GM19395 (cell line): ENCODE measurements at regions not wholly inside any gene's neighbourhood (a gene's known extent, or its start where the extent isn't known, plus 50 kb on each side); places are given as distances from the start of the nearest gene placed in this dataset.
A peak's percentile ranks its signal among the peaks of the same experiment; 100 is the strongest.

Experiments used
- ATAC-seq: cut with Tn5 transposase; IDR thresholded peaks from one replicate; pipeline ENCODE4 v1.9.1; 2021; ENCODE audit warnings: mild to moderate bottlenecking, moderate library complexity; ENCODE audit not compliant: unreplicated experiment

GRCh38 chr6:43985329-43985728, 141.9 kb downstream of the MRPL14 start:
- no peak for ATAC-seq

GRCh38 chr6:43984442-43985321, 142.6 kb downstream of the MRPL14 start:
- no peak for ATAC-seq

GRCh38 chr6:43983632-43984031, 143.6 kb downstream of the MRPL14 start:
- no peak for ATAC-seq

- ATAC-seq = no peak
These were observed 144.1 kb downstream of the MRPL14 start for GRCh38 chr6:43983191-43983590.

- ATAC-seq = no peak
These were observed 145.1 kb downstream of the MRPL14 start for GRCh38 chr6:43982084-43982625.

- no peak for ATAC-seq
These were observed 145.8 kb downstream of the MRPL14 start for GRCh38 chr6:43981363-43981990.

- ATAC-seq = no peak
These were observed 147.1 kb downstream of the MRPL14 start for GRCh38 chr6:43980004-43980795.

- no peak for ATAC-seq
These were observed 147.7 kb downstream of the MRPL14 start for GRCh38 chr6:43979525-43979924.

GRCh38 chr6:43978473-43979346, 148.5 kb downstream of the MRPL14 start:
- no peak for ATAC-seq

GRCh38 chr6:43977404-43978111, 149.7 kb downstream of the MRPL14 start:
- ATAC-seq = peak; percentile 75

- no peak for ATAC-seq
These were observed 150.4 kb downstream of the MRPL14 start for GRCh38 chr6:43976706-43977403.

GRCh38 chr6:43974643-43975230, 152.5 kb downstream of the MRPL14 start:
- ATAC-seq = no peak

- no peak for ATAC-seq
These were observed 153.9 kb downstream of the MRPL14 start for GRCh38 chr6:43973357-43973756.

GRCh38 chr6:43972913-43973300, 154.3 kb downstream of the MRPL14 start:
- no peak for ATAC-seq

- ATAC-seq = no peak
These were observed 154.9 kb downstream of the MRPL14 start for GRCh38 chr6:43972179-43972912.

GRCh38 chr6:43971776-43972126, 155.5 kb downstream of the MRPL14 start:
- ATAC-seq = no peak

GRCh38 chr6:43970913-43971775, 156.1 kb downstream of the MRPL14 start:
- no peak for ATAC-seq
